IMR-90 (cell line): ENCODE measurements at regions not wholly inside any gene's neighbourhood (a gene's known extent, or its start where the extent isn't known, plus 50 kb on each side); places are given as distances from the start of the nearest gene placed in this dataset.

Experiments
- CTCF ChIP-seq: conservative IDR thresholded peaks from 2 replicates; pipeline ENCODE4 v1.5.1; 2012; ENCODE audit warnings: mild to moderate bottlenecking, low read depth, low read length, improper control_type of control experiment
- POLR2A ChIP-seq: IDR thresholded peaks from 2 replicates; pipeline ENCODE4 v1.6.1; 2012; ENCODE audit warnings: mild to moderate bottlenecking, low read depth, low read length

- no peak for TF ChIP-seq CTCF
- TF ChIP-seq POLR2A, result no peak
These were observed 553.8 kb upstream of the PRMT6 start for GRCh38 chr1:106502659-106503058.
